ENCODE measurements at regions not wholly inside any gene's neighbourhood (a gene's known extent, or its start where the extent isn't known, plus 50 kb on each side); places are given as distances from the start of the nearest gene placed in this dataset.
"Not testable (repeated sequence)": the region's sequence is repeated elsewhere in the genome, so short reads cannot be mapped to it uniquely, and the experiment has no call there.

DNA sequence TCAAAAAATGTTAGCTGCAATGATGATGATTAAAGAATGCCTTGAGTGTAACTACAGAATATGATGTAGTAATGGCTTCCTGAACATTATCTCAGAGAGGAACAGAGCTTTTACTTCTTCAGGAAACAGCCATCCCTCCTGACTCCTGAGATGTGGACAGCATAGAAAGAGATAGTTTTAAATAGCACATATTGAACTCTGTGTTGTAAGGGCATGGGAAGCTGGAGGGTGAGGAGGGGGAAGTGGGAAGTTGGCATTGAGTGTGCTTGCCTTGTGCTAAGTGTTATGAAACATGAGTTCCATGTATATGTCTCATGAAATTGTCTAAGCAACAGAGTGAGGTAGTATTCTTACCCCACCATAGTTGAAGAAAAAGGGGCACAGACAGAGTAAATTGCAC lies 161.5 kb upstream of the SLC28A3 start:
- no peak for DNase-seq (ENCODE audit: low read depth in 2 of 2)

DNA sequence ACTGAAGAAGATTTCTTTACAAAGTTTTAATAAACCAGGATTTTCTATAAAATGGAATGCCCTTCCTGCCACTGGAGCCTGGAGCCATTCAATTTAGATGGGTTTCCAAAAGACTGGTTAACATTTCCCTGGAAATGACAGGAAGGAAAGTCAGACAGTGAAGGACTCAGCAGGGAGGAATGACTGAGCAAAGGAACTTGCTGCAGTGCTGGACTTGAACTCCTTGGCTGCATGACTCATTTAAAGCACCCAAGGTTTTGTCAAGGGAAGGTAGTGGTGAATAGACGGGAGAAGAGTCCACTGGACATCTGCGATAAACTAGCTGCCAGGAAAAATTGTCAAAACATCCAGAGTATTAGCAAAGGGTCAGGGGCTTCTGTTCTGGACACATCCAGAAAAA lies 163.8 kb upstream of the SLC28A3 start:
- no peak for DNase-seq (ENCODE audit: low read depth in 2 of 2)

DNA sequence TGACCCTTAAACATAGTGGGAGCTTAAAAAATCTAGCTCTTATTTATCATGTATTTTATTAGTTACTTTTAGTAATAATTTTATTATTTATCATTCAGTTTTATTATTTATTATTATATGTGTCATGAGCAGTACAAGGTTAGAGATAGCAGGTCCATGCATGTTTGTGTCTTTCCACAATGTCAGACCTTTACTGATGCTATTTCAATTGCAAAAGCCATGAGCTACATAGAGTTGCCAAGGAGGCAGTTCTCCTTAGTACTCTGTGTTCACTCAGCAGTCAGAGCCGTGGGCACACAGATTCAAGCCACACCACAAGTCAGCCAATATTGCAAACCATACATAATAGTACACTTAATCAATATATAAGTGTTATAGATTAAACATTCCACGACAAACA lies 157.9 kb upstream of the NTRK2 start:
- DNase-seq (ENCODE audit: low read depth in 2 of 2), result no peak

DNA sequence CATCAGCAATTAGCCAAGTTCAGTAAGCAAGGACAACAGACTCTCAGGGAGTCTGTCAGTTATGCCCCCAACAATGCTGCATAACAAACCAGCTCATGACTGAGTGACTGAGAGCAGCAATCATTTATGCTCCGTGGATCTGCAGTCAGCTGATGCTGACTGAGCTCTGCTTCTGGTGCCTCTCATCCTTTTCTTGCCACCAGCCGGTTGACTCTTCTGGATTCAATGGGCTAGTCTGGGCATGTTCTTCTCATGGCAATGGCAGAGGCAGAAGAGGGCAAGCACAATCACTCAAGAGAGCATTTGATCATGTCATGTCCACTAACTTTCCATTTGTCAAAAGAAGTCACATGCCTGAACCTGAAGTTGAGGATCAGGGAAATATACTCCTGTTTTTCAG lies 157.0 kb upstream of the NTRK2 start:
- DNase-seq (ENCODE audit: low read depth in 2 of 2), result no peak

DNA sequence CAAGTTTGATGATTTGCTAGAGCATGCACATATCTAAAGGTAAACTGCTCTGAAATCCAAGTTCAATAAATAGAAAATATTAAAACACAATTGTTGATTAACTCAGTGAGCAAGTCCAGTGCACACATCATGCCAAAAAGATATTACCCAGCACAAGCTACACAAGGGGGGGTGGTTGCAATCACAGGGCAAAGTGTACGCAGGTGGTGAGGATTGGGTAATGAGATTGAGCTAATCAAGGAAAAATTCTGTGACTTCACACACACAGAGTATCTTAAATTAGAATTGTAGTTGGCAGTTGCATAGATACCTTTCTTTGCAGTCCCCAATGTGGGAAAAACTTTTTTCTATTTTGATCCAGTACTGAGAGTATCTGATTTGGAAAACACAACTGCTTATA lies 156.1 kb upstream of the NTRK2 start:
- no peak for DNase-seq (ENCODE audit: low read depth in 2 of 2)

DNA sequence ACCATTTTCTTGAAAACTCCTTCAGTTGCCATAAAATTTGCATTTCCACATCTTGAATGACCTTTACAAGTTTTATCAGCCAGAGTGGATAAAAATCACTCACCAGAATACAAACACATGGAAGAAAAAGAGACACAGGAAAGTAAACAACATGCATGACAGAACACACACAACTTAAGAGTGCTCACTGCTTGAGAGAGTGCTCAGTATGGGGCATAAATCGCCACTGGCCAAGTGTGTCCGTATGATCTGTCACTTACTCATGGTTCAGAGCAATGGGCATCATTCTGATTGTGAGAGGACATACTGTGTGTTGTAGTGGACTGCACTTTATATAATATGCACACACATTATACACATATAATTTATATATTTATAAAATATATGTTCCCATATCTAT lies 155.6 kb upstream of the NTRK2 start:
- no peak for DNase-seq (ENCODE audit: low read depth in 2 of 2)

DNA sequence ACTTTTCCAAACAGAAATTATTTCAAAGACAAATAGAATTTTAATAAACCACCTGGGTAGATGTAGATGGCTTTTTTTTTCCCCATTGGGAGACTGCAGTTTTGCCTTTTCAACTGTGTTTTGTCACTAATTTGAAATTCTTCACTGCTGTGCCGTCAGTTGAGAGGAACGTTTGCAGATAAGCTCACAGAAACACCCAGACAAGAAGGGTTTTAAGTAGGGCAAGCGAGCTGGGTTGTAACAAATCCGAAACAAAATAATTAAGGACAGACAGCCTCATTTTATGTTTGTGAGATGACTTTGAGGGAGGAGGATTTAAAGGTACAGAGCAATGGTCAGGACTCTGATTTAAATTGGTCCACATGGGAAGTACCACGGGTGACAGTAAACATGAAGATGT lies 155.1 kb upstream of the NTRK2 start:
- DNase-seq (ENCODE audit: low read depth in 2 of 2), result no peak

DNA sequence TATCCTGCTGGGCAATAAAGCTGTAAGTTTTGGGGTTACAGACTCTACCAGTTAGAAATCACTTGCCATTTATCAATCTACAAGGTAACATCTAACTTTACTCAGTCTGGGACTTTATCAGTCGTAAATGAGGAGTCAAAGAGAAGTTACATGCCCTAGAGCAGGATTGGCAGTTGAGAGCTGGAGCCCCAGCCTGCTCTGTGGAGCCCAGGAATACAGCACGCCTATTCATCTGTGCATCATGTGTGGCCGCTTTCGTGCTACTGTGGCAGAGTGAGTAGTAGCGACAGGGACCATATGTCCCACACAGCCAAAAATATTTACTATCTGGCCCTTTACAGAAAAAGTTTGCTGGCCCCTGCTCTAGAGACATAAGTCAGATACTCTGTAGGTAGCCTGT lies 152.5 kb upstream of the NTRK2 start:
- no peak for DNase-seq (ENCODE audit: low read depth in 2 of 2)

DNA sequence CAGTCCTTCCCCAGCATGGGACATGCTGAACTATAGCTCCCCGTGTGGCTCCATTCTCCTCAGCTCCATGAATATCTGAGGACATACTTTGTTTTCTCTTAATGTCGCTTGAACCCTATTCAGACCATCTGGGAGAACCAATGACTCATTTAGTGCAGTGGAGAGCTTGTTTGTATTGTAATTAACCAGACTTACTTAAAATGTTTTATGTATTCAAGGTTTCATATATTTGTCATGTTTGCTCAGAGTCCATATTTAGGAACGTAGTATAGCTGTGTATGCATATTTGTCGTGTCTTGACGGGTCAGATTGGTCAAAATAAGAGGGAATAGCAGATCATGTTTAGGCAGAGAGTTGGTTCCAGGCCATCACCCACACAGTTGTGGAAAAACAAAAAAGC lies 150.1 kb upstream of the NTRK2 start:
- DNase-seq (ENCODE audit: low read depth in 2 of 2), result no peak

DNA sequence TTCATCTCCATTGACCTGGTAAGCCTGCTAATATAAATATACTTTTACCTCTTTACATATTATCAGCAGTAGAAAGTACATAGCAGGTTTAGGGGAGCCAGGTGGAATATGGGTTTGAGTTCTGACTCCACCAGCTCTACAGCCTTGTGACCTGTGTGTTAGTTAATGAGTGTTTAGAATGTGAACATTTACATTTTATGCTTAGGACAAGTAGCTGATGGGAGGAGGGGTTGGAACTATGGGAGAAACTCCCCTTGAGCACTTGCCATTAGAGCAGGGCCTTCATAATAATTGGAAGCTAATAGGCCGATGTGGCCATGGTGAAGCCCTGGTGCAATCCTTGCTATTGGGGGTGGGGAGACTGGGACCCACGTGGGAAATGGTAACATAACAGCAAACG lies 148.3 kb upstream of the NTRK2 start:
- DNase-seq (ENCODE audit: low read depth in 2 of 2), result no peak

DNA sequence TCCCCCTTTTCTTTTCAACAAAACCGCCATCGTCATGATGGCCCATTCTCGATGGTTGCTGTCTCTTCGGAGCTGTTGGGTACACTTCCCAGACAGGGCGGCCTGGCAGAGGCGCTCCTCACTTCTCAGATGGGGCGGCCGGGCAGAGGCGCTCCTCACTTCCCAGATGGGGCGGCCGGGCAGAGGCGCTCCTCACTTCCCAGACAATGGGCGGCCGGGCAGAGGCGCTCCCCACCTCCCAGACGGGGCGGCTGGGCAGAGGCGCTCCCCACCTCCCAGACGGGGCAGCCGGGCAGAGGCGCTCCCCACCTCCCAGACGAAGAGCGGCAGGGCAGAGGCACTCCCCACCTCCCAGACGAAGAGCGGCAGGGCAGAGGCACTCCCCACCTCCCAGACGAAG lies 143.3 kb upstream of the NTRK2 start:
- DNase-seq (ENCODE audit: low read depth in 2 of 2), result not testable (repeated sequence)

DNA sequence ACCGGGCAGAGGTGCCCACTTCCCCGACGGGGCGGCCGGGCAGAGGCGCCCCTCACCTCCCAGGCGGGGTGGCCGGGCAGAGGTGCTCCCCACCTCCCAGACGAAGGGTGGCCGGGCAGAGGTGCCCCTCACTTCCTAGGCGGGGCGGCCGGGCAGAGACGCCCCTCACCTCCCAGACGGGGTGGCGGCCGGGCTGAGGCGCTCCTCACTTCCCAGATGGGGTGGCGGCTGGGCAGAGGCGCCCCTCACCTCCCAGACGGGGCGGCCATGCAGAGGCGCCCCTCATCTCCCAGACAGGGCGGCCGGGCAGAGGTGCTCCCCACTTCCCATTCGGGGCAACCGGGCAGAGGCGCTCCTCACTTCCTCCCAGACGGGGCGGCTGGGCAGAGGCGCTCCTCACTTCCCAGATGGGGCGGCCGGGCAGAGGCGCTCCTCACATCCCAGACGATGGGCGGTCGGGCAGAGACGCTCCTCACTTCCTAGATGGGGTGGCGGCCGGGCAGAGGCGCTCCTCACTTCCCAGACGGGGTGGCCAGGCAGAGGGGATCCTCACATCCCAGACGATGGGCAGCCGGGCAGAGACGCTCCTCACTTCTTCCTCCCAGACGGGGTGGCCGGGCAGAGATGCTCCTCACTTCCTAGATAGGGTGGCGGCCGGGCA lies 142.3 kb upstream of the NTRK2 start:
- DNase-seq (ENCODE audit: low read depth in 2 of 2), result not testable (repeated sequence)

DNA sequence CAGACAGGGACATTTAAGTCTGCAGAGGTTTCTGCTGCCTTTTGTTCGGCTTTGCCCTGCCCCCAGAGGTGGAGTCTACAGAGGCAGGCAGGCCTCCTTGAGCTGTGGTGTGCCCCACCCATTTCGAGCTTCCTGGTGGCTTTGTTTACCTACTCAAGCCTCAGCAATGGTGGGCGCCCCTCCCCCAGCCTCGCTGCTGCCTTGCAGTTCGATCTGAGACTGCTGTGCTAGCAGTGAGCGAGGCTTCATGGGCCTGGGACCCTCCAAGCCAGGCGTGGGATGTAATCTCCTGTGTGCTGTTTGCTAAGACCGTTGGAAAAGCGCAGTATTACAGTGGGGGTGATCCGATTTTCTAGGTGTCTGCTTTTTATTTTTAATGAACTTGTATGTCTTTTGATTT lies 133.6 kb upstream of the NTRK2 start:
- DNase-seq (ENCODE audit: low read depth in 2 of 2), result not testable (repeated sequence)

DNA sequence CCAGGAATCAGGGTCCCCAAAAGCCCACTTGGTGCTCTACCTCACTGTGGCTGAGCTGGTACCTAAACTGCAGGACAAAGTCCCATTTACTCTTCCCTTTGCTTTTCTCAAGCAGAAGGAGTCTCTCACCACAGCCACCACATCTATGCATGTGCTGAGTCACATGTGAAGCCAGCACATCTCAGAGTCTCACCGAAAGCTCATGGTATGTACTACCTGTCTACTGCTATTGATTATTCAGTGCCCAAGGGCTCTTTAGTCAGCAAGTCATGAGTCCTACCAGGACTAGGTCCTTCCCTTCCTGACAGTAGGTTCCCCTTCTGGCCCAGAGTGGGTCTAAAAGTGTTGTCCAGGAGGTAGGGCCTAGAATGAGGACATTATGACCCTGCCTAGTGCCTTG lies 130.7 kb upstream of the NTRK2 start:
- DNase-seq (ENCODE audit: low read depth in 2 of 2), result no peak

DNA sequence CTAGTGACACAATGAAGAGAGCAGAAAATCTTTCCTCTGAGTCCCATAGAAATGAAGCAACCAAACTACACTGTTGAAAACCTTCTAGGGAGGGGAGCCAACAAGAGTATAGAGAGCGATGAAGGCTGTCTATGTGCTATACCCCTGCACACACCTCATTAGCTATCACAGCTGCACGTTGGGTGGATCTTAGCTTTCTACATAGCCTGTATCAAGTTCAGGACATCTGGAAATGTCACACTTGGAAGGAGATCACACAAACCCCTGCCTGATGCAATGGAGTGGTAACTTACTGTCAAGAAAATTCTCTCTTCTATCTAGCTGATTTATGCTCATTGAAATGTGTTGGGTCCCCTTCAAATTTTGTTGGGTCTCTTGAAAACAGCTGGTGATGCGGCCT lies 127.0 kb upstream of the NTRK2 start:
- DNase-seq (ENCODE audit: low read depth in 2 of 2), result no peak

DNA sequence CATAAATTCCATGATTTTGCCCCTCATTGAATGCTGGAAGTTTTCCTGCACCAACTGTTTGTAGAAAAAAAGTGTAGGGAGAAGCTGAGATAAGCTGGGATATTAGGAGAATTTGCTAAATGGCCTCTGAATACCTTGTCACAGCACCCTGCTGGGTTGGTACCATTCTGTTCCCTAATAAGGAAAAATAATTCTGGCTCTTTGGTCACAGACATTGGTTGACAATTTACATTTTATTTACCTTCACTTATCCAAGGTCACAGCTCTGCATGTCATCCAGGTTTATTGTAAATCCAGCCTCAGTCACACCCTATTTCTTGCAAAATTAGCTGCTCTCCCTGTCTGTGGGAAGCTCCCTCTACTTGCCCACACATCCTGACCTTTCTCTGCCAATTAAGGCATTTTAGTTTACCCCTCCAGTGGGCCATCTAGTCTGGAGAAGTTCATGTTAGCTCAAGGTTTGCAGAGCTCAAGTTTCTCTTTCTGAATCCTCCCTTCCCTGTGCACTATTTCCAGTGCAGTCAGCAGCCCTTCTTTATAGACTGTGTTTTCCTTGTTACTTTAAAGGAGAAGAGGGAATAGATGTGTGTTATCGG lies 115.4 kb upstream of the NTRK2 start:
- DNase-seq (ENCODE audit: low read depth in 2 of 2), result no peak

DNA sequence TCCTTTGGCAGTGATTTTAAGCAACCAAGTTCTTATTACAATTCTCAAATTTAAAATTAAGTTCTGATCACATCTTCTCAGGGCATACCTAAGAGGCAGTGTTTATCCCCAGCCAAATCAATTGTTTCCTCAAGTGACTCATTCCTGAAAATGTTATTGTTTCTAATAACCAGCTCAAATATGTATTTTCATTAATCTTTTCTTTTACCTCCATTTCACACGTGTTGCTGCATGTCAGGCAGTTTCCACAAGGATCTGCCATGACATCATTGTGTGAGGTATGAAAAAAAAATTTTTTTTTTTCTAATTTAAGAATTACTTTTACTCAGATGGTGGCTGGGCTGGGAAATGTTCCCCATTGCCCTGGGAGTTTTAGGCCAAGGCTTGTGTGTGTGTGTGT lies 113.0 kb upstream of the NTRK2 start:
- DNase-seq (ENCODE audit: low read depth in 2 of 2), result no peak

DNA sequence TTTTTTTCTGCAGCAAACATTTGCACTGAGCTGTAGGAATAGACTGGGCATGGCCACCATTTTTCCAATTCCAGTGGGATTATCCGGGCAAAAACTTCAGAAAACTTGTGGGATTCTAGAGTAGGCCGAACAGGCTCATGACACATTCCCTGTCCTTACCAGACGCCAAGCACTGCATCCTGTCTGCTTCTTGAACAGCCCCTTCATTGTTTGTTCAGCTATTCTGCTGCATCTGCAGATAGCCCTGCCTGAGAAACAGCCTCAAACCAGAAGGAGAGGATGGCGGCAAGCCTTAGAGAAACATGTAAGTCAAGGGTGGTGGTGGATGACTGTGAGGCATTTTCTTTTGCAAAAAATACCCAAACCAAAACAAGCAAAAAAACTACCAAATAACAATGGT lies 111.8 kb upstream of the NTRK2 start:
- no peak for DNase-seq (ENCODE audit: low read depth in 2 of 2)

DNA sequence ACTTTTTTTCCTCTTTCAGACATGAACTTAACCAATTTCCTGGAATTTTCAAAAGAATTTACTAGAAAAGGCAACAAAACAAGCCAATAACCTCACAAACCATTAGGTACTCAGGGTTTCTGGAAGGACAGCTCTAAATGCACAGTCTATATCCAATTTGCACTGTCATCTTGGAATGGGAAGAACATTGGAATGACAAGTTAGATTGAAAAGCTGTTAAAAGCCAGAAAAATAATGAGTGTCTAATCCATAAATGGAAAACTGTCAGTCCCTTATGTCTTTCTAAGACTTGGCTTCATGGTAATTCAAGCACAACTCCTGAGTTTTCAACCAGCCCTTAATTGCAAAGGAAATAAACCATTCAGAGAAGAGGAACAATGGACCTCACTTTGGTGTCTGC lies 105.8 kb upstream of the NTRK2 start:
- no peak for DNase-seq (ENCODE audit: low read depth in 2 of 2)

DNA sequence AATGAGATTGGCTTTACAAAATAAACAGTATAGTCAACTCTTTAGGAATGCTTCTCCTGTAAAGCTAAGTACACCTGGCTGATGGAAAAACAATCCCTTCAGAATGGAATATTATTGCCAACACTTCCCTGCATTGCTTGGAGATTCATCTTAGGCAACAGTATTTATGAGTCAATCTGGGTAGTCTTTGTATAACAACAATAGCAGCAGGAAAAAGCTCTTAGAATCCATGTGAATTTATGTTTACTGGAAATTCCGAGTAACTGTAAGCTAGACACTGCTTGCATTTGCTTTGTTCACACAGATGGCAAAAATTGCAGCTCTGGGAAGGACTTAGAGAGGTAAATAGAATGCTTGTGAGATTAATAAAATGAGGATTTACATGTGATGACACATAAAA lies 101.7 kb upstream of the NTRK2 start:
- DNase-seq (ENCODE audit: low read depth in 2 of 2), result no peak

DNA sequence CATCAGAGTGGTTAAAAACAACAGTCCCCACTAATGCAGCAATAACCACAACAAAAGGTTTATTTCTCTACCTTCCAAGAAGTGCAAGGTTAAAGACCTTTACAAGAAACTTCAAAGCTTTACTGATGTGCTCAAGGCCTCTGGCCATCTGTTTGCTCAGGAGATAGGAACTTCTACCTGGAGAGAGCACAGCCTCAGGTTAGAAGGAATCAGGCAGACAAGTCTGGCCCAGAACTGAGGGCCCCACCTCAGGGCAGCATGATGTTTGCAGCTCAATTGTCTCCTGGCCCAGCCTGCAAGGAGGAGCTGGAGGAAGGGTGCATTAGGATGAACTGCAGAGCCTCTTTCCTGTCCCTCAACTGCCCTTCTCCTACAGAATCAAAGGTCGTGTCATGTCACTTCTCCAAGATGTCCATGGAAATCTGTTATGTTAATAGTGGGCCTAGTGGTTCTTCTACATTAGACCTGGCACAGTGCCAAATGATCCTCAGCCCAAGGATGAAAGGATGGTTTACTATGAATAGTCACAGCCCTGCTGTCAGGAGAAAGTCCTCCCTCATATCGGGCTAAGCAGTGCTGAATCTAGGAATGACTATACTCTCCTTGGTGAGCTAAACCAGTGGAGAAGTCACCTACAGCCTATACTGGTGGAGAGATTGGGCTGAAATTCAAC lies 98.9 kb upstream of the NTRK2 start:
- DNase-seq (ENCODE audit: low read depth in 2 of 2), result no peak

DNA sequence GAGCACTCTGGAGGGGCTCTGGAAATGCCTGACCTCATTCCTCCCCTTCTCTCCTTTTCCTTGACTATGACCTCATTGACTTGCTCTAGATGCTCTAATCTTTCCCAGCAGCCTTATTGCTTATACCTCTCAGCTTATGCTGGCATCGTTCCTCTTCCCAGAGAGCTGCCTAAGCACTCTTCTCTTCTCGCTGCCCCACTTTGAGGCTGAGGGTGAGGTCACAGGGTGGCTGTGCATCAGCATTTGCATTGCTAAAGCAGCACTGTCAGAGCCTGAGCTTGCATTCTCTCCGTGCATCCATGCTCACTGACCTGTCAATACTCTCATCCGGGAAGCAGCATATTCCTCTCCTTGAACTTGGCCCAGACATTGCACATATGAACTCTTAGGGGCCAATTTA lies 96.4 kb upstream of the NTRK2 start:
- no peak for DNase-seq (ENCODE audit: low read depth in 2 of 2)

DNA sequence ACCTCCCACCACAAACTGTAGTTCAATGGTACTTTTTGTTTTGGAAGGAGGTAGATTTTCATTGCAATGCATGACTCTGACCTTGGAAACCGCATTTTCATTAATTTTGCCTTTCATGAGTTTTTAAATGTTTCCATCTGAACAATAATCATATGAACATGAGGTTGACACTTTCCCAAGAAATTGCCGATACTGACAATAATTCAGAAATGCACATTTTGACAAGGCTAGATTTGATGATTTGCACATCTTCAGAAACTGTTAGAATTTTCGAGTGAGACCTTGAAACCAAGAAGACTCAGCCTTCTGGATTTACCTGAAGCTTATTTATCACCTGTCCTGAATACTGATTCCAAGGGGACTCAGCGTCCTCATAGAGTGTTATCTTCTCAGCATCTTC lies 93.8 kb upstream of the NTRK2 start:
- no peak for DNase-seq (ENCODE audit: low read depth in 2 of 2)

DNA sequence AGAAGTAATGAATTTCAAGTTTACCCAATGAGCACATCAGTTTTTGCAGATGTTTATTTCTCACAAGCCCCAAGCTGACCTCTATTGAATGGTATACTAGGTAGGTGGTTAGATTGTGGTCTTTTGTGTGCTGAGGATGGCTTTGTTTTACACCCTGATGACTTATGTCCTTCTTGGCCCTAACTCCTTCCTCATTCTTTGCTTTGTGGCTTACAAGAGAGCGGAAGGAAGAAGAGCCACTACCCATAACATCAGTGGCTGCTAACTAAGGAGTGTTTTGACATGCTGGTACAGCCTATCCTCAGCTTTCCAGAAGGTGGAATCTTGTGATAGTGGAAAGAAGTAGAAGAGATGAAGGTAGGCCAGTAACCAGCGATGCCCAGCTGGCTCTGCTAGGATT lies 85.7 kb upstream of the NTRK2 start:
- no peak for DNase-seq (ENCODE audit: low read depth in 2 of 2)

All from activated CD8-positive, alpha-beta memory T cell treated with anti-CD3 and anti-CD28 coated beads for 4 hours (primary cell).